GM12878 (cell line): ENCODE measurements at regions not wholly inside any gene's neighbourhood (a gene's known extent, or its start where the extent isn't known, plus 50 kb on each side); places are given as distances from the start of the nearest gene placed in this dataset.

ENCODE experiments used
- CBX5 ChIP-seq: sonication (generic); IDR thresholded peaks from 2 replicates; pipeline ENCODE4 v1.6.1; 2016; ENCODE audit warnings: low read depth, moderate library complexity, mild to moderate bottlenecking, inconsistent platforms
- CTCF ChIP-seq, 3 experiments: IDR thresholded peaks in 2 of 3; conservative IDR thresholded peaks in 1 of 3; 2 replicates each; pipeline ENCODE4 v1.5.1; 2011; ENCODE audit warnings: low read depth in 3 of 3, low read length in 3 of 3, mild to moderate bottlenecking in 3 of 3, control low read depth in 2 of 3, moderate library complexity in 2 of 3, inconsistent platforms in 1 of 3, mixed read lengths in 1 of 3; ENCODE audit not compliant: control insufficient read depth in 2 of 3, insufficient read depth in 1 of 3; ENCODE audit errors: extremely low read depth in 1 of 3
- MXI1 ChIP-seq: fragments of 150-350 bp; IDR thresholded peaks from 2 replicates; pipeline ENCODE4 v1.6.1; 2011; ENCODE audit warnings: low read depth, mild to moderate bottlenecking, inconsistent platforms, low read length, improper control_type of control experiment
- TARDBP ChIP-seq: IDR thresholded peaks from 2 replicates; pipeline ENCODE4 v1.6.1; 2016; ENCODE audit warnings: borderline replicate concordance
- ZNF24 ChIP-seq: fragments of 450-650 bp; IDR thresholded peaks from 2 replicates; pipeline ENCODE4 v1.6.1; 2017; ENCODE audit warnings: antibody characterized with exemption, mild to moderate bottlenecking
- ZNF274 ChIP-seq: IDR thresholded peaks from one replicate; pipeline ENCODE4 v1.8.0; 2011; ENCODE audit not compliant: insufficient read length, insufficient read depth
- ZNF592 ChIP-seq: fragments of 450-650 bp; IDR thresholded peaks from 2 replicates; pipeline ENCODE4 v1.6.1; 2017; ENCODE audit warnings: mild to moderate bottlenecking, moderate library complexity
- TF ChIP-seq, protein P1 (sequence below): fragments of 450-650 bp; formaldehyde crosslinking; IDR thresholded peaks from 2 replicates; pipeline ENCODE4 v1.4.0; 2020; ENCODE audit warnings: mild to moderate bottlenecking, moderate library complexity

DNA sequence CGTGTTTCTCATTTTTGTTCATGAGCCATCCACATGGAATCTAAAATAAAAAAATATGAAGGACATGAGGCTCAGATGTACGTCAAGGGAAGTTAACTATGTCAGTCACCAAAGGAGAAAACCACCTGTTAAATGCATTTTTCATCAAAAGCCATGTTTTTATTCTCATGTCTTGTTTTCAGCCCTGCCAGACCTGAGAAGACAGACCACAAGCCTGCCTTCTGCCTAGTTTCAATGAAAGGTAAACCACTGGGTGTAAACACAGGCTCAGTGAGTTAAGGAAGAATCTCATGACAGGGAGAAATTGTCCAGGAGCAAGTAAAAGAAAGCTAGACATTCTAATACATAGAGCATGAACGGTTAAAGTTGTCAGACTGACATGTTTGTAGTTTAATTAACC, 52.3 kb upstream of the TNIP3 start:
- TF ChIP-seq CBX5 (no peak), ZNF274 (no peak), TARDBP (no peak), ZNF592 (no peak), MXI1 (no peak), ZNF24 (no peak), CTCF (IDR thresholded peaks at IDR 0.05 in 2 of 3, conservative IDR thresholded peaks at IDR 0.05 in 1 of 3; ENCODE audit: control insufficient read depth in 2 of 3, extremely low read depth in 1 of 3, insufficient read depth in 1 of 3, low read depth in 3 of 3, low read length in 3 of 3) (no peak)
- TF ChIP-seq, protein P1, sequence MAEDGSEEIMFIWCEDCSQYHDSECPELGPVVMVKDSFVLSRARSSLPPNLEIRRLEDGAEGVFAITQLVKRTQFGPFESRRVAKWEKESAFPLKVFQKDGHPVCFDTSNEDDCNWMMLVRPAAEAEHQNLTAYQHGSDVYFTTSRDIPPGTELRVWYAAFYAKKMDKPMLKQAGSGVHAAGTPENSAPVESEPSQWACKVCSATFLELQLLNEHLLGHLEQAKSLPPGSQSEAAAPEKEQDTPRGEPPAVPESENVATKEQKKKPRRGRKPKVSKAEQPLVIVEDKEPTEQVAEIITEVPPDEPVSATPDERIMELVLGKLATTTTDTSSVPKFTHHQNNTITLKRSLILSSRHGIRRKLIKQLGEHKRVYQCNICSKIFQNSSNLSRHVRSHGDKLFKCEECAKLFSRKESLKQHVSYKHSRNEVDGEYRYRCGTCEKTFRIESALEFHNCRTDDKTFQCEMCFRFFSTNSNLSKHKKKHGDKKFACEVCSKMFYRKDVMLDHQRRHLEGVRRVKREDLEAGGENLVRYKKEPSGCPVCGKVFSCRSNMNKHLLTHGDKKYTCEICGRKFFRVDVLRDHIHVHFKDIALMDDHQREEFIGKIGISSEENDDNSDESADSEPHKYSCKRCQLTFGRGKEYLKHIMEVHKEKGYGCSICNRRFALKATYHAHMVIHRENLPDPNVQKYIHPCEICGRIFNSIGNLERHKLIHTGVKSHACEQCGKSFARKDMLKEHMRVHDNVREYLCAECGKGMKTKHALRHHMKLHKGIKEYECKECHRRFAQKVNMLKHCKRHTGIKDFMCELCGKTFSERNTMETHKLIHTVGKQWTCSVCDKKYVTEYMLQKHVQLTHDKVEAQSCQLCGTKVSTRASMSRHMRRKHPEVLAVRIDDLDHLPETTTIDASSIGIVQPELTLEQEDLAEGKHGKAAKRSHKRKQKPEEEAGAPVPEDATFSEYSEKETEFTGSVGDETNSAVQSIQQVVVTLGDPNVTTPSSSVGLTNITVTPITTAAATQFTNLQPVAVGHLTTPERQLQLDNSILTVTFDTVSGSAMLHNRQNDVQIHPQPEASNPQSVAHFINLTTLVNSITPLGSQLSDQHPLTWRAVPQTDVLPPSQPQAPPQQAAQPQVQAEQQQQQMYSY: no peak
